ENCODE measurements at regions not wholly inside any gene's neighbourhood (a gene's known extent, or its start where the extent isn't known, plus 50 kb on each side); places are given as distances from the start of the nearest gene placed in this dataset.

DNA sequence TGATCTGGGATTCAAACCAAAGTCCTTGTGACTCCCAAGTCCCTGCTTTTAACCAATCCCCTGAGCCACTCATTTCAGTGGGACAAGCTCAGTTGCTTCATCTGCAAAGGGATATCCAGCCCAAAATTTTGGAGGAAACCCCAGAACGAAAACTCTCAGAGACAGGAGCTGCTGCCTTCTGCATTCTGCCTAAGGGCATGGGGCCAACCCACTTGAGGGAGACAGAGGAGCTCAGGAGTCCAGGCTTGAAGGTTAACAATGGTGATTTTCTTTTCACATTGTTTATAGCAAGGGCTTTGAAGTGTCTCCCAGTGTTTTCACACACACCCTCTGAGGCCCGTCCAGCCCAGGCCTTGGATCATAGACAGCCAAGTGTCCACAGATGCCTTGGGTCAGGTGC lies 148.1 kb upstream of the CTTNBP2NL start:
- H3K9me3 Mint-ChIP-seq: no peaks in the 10 kb centered on the region
- H3K4me3 ChIP-seq (ENCODE audit: low read length): no peak overlapping the region
- no peaks in the 10 kb centered on the region for H3K36me3 ChIP-seq (ENCODE audit: insufficient read depth, low read length)
- intact Hi-C loops (cut with DNase I, micrococcal nuclease): no loop called here
- TF ChIP-seq, protein P1, sequence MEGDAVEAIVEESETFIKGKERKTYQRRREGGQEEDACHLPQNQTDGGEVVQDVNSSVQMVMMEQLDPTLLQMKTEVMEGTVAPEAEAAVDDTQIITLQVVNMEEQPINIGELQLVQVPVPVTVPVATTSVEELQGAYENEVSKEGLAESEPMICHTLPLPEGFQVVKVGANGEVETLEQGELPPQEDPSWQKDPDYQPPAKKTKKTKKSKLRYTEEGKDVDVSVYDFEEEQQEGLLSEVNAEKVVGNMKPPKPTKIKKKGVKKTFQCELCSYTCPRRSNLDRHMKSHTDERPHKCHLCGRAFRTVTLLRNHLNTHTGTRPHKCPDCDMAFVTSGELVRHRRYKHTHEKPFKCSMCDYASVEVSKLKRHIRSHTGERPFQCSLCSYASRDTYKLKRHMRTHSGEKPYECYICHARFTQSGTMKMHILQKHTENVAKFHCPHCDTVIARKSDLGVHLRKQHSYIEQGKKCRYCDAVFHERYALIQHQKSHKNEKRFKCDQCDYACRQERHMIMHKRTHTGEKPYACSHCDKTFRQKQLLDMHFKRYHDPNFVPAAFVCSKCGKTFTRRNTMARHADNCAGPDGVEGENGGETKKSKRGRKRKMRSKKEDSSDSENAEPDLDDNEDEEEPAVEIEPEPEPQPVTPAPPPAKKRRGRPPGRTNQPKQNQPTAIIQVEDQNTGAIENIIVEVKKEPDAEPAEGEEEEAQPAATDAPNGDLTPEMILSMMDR (IDR thresholded peaks at IDR 0.05): no peak
- no peaks in the 10 kb centered on the region for H3K36me3 Mint-ChIP-seq (ENCODE audit: low read depth)
- ChIA-PET CTCF (no interaction called here), POLR2A (no interaction called here)
- no peak overlapping the region for H3K27ac ChIP-seq (ENCODE audit: low read depth in 1 of 2, low read length in 2 of 2)
- no peak for ATAC-seq (ENCODE audit: poor library complexity)
- no peak overlapping the region for H3K27ac Mint-ChIP-seq
- no peaks in the 10 kb centered on the region for H3K27me3 ChIP-seq (ENCODE audit: control insufficient read depth in 1 of 2, insufficient read depth in 2 of 2, low read length in 2 of 2)
- H3K27me3 Mint-ChIP-seq: peaks cover 11% of the 10 kb centered on the region
- no peaks in the 10 kb centered on the region for H3K9me3 ChIP-seq (ENCODE audit: control insufficient read depth in 1 of 2, insufficient read depth in 1 of 2, low read length in 2 of 2)
- DNase-seq: no peak
- H3K4me3 Mint-ChIP-seq: no peak overlapping the region
- no peaks in the 10 kb centered on the region for H3K4me1 Mint-ChIP-seq (ENCODE audit: low read depth)
- H3K4me1 ChIP-seq (ENCODE audit: insufficient read depth, low read length): no peaks in the 10 kb centered on the region

DNA sequence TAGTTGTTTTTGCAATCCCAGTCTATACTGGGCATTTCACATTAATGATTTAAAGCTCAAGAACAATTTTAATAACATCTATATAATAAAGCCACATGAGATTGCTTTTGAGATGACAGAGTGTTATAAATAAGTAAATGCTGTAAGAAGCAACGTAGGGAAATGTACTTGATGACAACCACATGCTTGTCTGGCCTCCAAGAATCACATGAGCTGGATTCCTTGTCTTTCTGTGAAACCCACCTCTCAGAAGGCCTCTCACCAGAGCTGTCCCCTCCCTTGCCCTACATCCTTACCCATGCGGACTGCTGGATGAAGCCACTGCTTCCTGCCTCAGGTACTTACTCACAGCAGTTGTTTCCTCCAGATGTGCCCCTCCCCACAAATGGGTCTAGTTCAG lies 145.1 kb upstream of the CTTNBP2NL start:
- H3K4me1 Mint-ChIP-seq (ENCODE audit: low read depth): no peaks in the 10 kb centered on the region
- no peak overlapping the region for H3K4me3 Mint-ChIP-seq
- CTCF ChIA-PET: no interaction called here

GRCh38 chr1:112251766-112252506 lies 144.1 kb upstream of the CTTNBP2NL start:
- Mint-ChIP-seq H3K36me3 (ENCODE audit: low read depth) (no peaks in the 10 kb centered on the region), H3K27ac (no peak overlapping the region), H3K27me3 (peaks cover 20% of the 10 kb centered on the region), H3K4me1 (ENCODE audit: low read depth) (no peaks in the 10 kb centered on the region), H3K9me3 (no peaks in the 10 kb centered on the region), H3K4me3 (no peak overlapping the region)
- no peaks in the 10 kb centered on the region for H3K9me3 ChIP-seq (ENCODE audit: control insufficient read depth in 1 of 2, insufficient read depth in 1 of 2, low read length in 2 of 2)
- POLR2A ChIA-PET: no interaction called here
- no peaks in the 10 kb centered on the region for H3K36me3 ChIP-seq (ENCODE audit: insufficient read depth, low read length)
- CTCF ChIA-PET: no interaction called here
- no peaks in the 10 kb centered on the region for H3K4me1 ChIP-seq (ENCODE audit: insufficient read depth, low read length)
- TF ChIP-seq, protein P1 (IDR thresholded peaks at IDR 0.05): no peak
- intact Hi-C loops (cut with DNase I, micrococcal nuclease): no loop called here
- H3K27ac ChIP-seq (ENCODE audit: low read depth in 1 of 2, low read length in 2 of 2): no peak overlapping the region
- no peak overlapping the region for H3K4me3 ChIP-seq (ENCODE audit: low read length)
- no peak for DNase-seq
- peaks cover 0 to 19% of the 10 kb centered on the region in 2 experiments for H3K27me3 ChIP-seq (ENCODE audit: control insufficient read depth in 1 of 2, insufficient read depth in 2 of 2, low read length in 2 of 2)
- ATAC-seq (ENCODE audit: poor library complexity): no peak

More for the DNA sequence above, 145.1 kb upstream of the CTTNBP2NL start:
- Mint-ChIP-seq H3K27ac (no peak overlapping the region), H3K27me3 (peaks cover 18% of the 10 kb centered on the region), H3K9me3 (no peaks in the 10 kb centered on the region), H3K36me3 (ENCODE audit: low read depth) (no peaks in the 10 kb centered on the region)
- H3K27ac ChIP-seq (ENCODE audit: low read depth in 1 of 2, low read length in 2 of 2): no peak overlapping the region
- POLR2A ChIA-PET: no interaction called here
- TF ChIP-seq, protein P1 (IDR thresholded peaks at IDR 0.05): no peak
- no peak overlapping the region for H3K4me3 ChIP-seq (ENCODE audit: low read length)
- DNase-seq (no peak), ATAC-seq (ENCODE audit: poor library complexity) (no peak)
- H3K36me3 ChIP-seq (ENCODE audit: insufficient read depth, low read length): no peaks in the 10 kb centered on the region
- H3K4me1 ChIP-seq (ENCODE audit: insufficient read depth, low read length): no peaks in the 10 kb centered on the region
- no peaks in the 10 kb centered on the region for H3K9me3 ChIP-seq (ENCODE audit: control insufficient read depth in 1 of 2, insufficient read depth in 1 of 2, low read length in 2 of 2)
- H3K27me3 ChIP-seq (ENCODE audit: control insufficient read depth in 1 of 2, insufficient read depth in 2 of 2, low read length in 2 of 2): peaks cover 0 to 14% of the 10 kb centered on the region in 2 experiments
- intact Hi-C loops (cut with DNase I, micrococcal nuclease): no loop called here
